HG02981 (cell line): ENCODE measurements at regions not wholly inside any gene's neighbourhood (a gene's known extent, or its start where the extent isn't known, plus 50 kb on each side); places are given as distances from the start of the nearest gene placed in this dataset.
"Not testable (repeated sequence)": the region's sequence is repeated elsewhere in the genome, so short reads cannot be mapped to it uniquely, and the experiment has no call there.

Source experiments
- ATAC-seq: cut with Tn5 transposase; IDR thresholded peaks from one replicate; pipeline ENCODE4 v1.9.1; 2021; ENCODE audit warnings: mild to moderate bottlenecking, moderate library complexity; ENCODE audit not compliant: unreplicated experiment

GRCh38 chr14:71355324-71356201, 448.3 kb downstream of the PCNX1 start:
- no peak for ATAC-seq

- ATAC-seq = no peak
Measured at GRCh38 chr14:71358209-71358931, 451.1 kb downstream of the PCNX1 start.

- ATAC-seq = not testable (repeated sequence)
Measured at GRCh38 chr14:71358932-71359421, 451.7 kb downstream of the PCNX1 start.

GRCh38 chr14:71359823-71360222, 452.6 kb downstream of the PCNX1 start:
- no peak for ATAC-seq

- no peak for ATAC-seq
Measured at GRCh38 chr14:71361336-71361735, 454.1 kb downstream of the PCNX1 start.

GRCh38 chr14:71361874-71362273, 454.6 kb downstream of the PCNX1 start:
- ATAC-seq = no peak

- ATAC-seq = no peak
Measured at GRCh38 chr14:71362282-71362681, 455.0 kb downstream of the PCNX1 start.

- peak; percentile 63 for ATAC-seq
Measured at GRCh38 chr14:71362920-71363584, 455.8 kb downstream of the PCNX1 start.

GRCh38 chr14:71363946-71364925, 457.0 kb downstream of the PCNX1 start:
- no peak for ATAC-seq

- ATAC-seq = no peak
Measured at GRCh38 chr14:71365361-71365760, 458.1 kb downstream of the PCNX1 start.

GRCh38 chr14:71366861-71367260, 459.6 kb downstream of the PCNX1 start:
- ATAC-seq = no peak

- ATAC-seq = peak; percentile 69
Measured at GRCh38 chr14:71371711-71372396, 464.6 kb downstream of the PCNX1 start.

GRCh38 chr14:71372411-71372838, 465.2 kb downstream of the PCNX1 start:
- ATAC-seq = no peak

GRCh38 chr14:71373773-71374172, 466.5 kb downstream of the PCNX1 start:
- ATAC-seq = no peak

GRCh38 chr14:71374989-71375388, 467.7 kb downstream of the PCNX1 start:
- ATAC-seq = no peak

- ATAC-seq = no peak
Measured at GRCh38 chr14:71377099-71377498, 469.8 kb downstream of the PCNX1 start.

GRCh38 chr14:71380271-71380670, 473.0 kb downstream of the PCNX1 start:
- no peak for ATAC-seq

- no peak for ATAC-seq
Measured at GRCh38 chr14:71381814-71382213, 474.6 kb downstream of the PCNX1 start.

GRCh38 chr14:71382315-71382714, 475.1 kb downstream of the PCNX1 start:
- no peak for ATAC-seq

- ATAC-seq = no peak
Measured at GRCh38 chr14:71383510-71383909, 476.3 kb downstream of the PCNX1 start.
